ENCODE measurements at regions not wholly inside any gene's neighbourhood (a gene's known extent, or its start where the extent isn't known, plus 50 kb on each side); places are given as distances from the start of the nearest gene placed in this dataset.

DNA sequence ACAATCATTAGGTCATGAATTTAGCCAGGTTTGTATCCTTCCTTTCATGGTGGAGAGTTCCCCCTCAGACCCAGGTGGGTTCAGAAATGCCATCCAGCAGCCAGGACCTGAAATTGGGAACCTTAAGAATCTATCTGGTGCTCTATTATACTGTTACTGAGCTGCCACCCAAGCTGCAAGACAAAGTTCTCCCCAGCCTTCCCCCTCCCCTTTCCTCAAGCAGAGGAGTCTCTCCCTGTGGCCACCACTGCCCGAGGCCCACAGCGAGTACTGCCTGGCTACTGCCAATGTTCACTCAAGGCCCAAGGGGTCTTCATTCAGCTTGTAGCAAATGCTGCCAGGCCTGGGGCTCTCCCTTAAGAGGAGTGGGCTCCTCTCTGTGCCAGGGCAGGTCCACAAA is 133.8 kb downstream of the TMEM38B start:
- no peak for DNase-seq (ENCODE audit: low read depth in 2 of 2, low spot score in 1 of 2)

DNA sequence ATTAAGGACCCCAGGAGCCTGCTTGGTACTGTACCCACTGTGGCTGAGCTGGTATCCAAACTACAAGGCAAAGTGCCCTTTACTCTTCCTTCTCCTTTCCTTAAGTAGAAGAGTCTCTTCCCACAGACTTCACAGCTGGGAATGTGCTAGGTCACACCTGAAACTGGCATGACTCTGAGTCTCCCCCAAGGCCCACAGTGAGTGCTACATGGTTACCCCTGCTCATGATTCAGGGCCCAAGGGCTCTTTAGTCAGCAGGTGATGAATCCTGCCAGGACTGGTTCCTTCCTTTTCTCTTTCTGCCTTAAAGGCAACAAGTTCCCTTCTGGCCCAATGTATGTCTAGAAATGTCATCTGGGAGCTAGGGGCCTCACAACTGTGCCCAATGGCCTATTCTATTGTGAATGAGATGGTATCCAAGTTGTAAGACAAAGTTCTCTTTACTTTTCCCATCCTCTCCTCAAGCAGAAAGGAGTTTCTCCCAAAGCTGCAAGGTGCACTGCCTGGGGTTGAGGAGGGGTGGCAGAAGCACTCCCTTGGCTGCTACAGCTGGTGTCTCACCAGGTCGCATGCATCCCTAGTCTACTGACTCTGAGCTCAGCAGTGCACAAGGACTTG is 134.4 kb downstream of the TMEM38B start:
- no peak for DNase-seq (ENCODE audit: low read depth in 2 of 2, low spot score in 1 of 2)

DNA sequence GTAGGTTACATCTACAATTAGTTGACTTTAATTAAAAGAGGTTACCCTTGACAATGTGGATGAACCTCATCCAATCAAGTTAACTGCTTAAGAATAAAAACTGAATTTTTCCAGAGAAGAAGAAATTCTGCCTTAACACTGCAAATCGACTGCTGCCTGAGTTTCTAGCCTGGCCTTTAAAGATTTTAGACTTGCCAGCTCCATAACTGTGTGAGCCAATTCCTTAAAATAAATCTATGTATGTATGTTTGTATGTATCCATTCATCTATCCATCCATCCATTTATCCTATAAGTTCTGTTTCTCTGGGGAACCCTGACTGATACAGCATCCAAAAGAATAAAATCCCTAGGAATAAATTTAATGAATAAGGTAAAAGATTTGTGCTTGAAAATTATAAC is 136.1 kb downstream of the TMEM38B start:
- DNase-seq (ENCODE audit: low read depth in 2 of 2, low spot score in 1 of 2) = no peak

DNA sequence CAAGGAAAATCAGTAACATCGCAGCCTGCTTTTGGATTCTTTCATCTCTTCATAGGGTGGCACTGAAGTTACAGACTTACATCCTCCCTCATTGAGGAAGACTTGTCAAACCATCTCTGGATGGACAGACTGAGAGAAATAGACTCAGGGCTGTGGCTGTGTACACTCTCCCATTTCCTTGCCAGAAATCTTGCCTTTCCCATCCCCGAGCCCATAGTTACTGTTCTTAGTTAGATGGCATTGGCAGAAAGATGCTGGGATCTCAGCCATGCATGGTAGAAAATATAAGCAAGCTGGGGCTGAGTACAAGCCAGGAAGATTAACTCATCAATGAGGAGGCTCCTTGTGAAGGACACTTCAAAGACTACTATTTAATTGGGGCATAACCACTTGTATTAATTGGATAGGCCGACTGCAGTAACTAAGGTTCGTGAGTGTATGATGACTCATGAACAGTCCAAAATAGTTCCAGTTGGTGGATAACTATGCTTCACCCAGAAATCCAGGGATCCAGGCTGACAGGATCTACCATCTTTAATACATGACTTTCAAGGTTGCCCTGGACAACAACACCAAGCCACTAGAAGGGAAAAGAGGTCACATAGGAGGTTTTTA is 137.9 kb downstream of the TMEM38B start:
- DNase-seq (ENCODE audit: low read depth in 2 of 2, low spot score in 1 of 2) = no peak

DNA sequence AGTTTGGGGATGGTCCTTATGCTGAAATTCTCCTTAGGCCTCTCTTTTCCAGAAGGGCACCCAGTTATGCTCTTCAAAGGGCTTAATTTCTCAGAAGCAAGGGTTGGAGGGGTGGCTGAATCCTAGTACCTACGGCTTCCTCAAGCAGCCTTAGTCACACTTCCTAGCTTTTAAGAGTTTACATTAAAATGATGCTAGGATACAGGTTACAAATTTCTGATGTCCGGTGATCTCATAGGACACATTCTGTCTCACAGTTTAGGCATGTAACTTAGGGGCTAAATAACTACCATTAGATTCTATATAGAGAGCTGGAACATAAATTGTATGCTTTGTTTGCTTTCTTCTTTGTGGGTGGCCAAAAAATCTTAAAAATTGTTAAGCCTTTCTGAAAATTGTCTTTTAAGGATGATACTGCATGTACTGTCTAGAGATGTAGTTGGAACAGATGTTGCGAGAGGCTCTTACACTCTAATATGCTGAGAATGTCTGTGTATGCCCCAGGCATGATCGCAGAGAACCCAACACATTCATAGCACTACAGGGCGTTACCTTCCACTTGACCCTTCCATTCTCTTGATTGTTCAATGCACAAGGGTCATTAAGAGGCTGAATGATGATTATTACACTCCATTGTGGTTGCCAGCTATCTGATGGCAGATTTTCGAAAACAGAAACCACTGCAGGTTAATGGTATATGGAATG is 139.1 kb downstream of the TMEM38B start:
- DNase-seq (ENCODE audit: low read depth in 2 of 2, low spot score in 1 of 2) = no peak

DNA sequence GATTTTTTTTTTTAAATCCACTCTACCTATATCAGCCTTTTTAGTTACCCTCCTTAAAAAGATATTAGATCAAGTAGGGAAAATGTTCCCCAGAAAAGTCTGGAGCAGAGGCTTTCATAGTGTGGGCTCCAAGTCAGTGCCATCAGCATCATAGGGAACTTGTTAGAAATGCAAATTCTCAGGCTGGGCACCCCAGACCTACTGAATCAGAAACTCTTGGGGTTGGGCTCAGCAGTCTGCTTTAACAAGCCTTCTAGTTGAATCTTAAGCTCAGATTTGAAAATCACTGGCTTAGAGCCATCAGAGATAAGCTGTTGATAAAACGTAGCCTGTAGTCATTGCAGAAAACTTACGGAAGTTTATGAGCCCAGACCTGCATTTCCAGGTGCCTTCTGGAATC is 140.1 kb downstream of the TMEM38B start:
- no peak for DNase-seq (ENCODE audit: low read depth in 2 of 2, low spot score in 1 of 2)

DNA sequence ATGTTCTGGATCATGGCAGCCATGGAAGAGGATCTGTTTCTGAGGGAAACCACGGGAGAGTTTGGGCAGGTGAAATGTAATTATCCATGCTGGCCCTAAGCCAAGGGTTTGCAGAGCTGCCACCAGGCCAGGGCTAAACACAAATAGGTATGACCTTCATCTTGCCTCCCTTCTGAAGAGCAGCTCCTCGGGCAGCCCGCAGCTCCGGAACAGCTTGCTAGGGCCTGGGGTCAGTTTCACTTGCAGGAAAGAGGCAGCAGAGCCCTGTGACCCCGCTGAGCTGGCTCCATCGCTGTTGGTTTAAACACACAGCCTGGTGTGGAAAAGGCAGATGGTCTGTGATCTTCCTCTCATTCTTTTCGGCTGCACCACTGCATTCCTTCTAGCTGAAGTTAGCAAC is 141.4 kb downstream of the TMEM38B start:
- DNase-seq (ENCODE audit: low read depth in 2 of 2, low spot score in 1 of 2) = no peak

DNA sequence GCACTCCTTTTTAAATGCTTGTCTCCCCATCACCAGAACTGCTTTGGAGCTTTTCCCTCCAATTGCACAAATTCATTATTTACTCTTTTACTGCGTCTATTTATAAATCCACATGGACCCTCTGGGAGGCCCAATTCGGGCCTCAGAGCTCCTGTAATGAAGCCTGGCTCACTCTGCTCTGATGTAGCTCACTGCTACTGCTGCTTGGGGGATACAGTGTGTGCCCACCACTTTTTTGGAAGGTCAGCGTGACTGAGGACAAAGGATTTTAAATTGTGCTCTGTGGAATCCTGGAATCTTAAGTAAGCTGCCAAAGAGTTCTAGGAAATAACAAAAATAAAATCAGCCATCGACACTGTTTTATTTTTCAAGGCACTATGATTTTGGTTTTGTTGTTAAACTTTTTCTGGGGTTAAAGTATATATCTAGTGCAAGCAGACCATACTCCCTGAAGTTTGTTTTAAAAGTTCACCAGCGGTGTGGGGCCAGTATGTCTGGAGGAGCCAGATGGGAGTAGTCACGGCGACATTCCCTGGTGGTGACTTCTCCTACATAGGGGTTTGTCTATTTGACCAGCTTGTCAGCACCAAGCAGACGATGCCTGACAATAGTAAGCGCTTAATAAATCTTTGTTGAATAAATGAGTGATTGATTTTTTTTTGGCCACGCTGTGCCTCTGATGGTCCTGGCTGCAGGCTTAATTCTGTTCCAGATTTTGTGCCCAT is 142.8 kb downstream of the TMEM38B start:
- no peak for DNase-seq (ENCODE audit: low read depth in 2 of 2, low spot score in 1 of 2)

DNA sequence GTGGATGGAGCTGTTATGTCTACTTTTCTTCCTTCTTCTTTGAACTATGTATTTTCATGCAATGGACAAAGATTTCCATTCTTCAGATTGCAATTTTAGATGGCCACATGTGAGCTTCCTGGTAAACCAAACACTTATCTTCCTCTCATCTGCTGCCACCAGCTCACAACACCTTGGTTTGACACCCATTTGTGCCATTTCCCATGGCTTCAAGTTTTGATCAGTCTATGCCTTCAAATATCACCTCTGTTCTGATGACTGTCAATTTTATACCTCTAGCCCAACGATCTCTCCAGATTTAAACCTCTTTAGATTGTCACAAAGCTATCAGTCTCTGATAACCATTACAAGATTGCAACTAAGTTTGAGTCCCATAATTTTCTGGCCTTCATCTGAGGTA is 147.2 kb downstream of the TMEM38B start:
- DNase-seq (ENCODE audit: low read depth in 2 of 2, low spot score in 1 of 2) = no peak

DNA sequence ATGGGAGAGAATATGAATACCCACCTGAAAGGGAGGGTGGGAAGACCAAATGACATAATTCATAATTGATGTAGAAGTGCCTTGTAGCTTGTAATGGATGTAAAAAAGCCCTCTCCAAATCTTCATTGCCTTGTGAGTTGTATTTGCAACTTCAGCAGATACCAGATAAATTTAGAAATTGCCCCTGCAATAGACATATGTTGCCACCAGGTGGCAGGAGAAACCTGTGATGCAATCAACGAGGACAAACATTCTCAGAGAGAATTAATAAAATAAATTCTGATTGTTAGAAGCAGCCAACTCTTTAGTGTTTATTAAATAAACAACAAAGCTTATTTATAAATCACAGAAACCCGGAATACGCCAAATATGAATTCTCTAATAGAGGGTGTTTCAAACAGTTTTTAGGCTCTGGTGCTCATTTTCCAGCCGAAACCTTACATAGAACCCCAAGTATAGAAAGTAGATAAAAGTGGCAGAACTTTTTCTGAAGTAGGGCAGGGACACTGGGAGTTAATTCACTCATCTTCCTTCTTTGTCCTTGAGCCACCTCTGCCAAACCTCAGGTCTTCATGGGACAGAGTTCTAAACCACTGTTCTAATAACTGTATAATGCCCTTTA is 147.8 kb downstream of the TMEM38B start:
- DNase-seq (ENCODE audit: low read depth in 2 of 2, low spot score in 1 of 2) = no peak

DNA sequence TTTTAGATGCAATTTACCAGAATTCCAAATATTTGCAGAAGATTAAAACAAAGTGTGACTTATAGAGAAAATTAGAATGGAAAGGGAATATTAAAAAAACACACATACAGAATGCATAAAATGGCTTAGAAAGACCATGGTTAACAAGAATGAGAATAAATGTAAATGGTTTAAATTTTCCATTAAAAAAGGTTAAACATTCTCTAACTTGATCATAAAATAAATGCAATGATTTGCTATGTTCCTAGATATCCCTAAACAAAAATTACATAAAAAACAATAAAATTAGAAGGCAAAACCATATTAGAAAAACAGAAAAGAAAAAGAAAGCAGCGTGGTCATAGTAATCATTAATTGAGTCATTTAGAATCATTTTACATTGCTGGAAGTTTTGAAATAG is 152.5 kb downstream of the TMEM38B start:
- no peak for DNase-seq (ENCODE audit: low read depth in 2 of 2, low spot score in 1 of 2)

DNA sequence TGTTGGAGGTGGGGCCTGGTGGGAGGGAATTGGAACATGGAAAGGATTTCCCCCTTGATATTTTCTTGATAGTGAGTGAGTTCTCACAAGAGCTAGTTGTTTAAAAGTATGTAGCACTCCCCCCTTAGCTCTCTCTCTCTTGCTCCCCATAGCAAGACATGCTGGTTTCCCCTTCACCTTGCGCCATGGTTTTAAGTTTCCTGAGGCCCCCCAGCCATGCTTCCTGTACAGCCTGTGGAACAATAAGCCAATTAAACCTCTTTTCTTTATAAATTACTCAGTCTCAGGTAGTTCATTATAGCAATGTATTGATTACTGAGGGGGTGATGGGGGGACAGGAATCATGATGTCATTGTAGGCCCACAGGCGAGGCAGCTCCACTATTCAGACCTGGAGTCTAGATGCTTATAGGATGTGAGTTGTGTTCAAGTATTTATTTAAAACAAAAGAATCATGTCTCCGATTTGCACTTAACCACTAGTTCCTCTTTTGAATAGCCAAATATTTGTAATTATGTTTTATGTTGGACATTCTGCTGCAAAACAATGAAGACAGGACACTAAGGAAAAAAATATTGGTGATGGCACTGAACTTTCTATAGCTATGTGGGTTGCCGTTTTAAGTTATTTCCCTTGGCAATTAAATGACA is 156.6 kb downstream of the TMEM38B start:
- DNase-seq (ENCODE audit: low read depth in 2 of 2, low spot score in 1 of 2) = no peak

DNA sequence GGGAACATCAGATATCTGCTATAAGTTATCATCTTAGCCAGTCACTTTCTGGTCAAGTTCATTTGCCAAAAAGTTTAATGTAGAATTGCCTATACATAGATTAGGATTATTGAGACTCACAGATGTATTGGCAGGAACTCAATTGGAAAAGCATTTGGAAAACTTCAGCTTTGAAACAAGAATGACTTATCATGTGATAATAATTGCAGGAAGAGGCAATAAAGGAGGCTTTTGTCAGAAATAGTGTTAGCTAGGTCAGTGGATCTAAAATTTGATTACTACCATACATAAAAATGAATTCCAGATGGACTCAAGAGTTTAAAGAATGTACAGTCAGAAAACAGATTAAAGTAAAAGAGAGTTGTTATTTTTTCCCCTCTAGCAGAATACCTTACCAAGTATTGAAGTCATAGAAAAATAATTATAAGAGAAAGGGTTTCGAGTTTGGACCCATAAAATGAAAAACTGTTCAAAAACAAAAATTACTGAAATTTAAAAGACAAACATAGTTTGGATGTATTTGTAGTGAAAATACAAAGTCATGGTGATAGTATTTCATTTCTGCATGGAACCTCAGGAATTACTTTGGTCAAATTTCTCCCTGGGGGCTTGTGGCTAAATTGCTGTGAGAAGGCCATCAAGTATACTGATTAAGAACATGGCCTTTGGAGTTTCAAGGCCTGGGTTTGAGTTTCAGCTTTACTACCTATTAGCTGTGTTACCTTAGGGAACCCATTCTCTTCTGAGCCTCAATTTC is 159.9 kb downstream of the TMEM38B start:
- no peak for DNase-seq (ENCODE audit: low read depth in 2 of 2, low spot score in 1 of 2)

DNA sequence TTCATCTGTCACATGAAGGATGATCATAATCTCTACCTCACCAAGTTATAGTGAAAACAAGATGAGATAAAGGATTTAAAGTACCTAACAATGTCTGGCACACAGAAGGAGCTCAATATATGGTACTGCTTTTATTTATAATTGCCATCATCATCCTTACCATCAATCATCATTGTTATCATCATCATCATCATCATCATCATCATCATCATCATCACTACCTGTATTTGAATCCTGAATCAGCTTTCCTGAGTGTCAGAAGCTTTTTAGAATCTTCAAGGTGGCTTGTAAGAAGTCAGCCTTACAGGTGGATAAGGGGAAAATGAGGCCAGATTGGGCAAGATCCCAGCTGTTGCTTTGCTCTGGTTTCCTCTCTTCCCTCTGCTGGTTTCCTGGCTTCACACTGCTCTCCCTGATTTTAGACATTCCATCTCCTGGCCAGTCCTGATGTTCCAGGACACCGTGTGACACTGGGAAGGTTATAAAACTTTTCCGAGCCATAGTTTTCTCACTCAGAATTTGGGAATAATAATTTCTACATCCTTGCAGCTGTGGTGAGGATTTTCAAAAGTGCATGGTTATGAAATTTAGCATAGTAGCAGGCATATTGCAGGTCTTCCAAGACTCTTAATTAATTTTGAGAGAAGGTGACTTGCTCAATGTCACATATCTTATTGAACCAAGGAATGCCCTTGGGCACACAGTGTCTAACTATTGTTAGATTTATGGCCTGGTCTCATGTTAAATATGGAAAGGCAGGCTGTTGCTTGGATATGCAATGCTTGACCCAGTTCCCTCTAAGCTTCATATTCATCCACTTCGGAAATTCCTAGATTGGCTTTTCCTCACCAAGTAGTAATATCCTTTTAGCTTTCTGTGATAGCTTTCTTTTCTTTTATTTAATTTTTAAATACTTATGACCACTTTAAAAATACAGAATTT is 160.7 kb downstream of the TMEM38B start:
- DNase-seq (ENCODE audit: low read depth in 2 of 2, low spot score in 1 of 2) = no peak

DNA sequence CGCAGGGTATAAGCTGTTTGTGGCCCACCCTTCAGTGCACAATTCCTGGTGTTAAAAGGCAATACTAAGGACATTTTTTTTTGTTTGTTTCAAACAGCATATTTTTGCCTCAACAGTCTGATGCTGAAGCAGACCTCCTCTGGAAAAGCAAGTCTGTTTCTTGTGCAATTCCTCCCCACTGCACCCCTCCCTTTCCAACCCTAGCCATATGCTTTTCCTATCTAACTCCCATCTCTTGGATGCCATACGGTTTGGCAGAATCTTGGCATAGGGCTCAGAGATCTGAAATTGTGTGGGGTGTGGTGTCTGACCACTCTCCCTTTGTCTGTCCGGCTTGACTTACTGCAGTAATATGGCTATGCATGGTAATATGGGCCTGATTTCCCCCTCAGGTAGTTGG is 161.6 kb downstream of the TMEM38B start:
- no peak for DNase-seq (ENCODE audit: low read depth in 2 of 2, low spot score in 1 of 2)

DNA sequence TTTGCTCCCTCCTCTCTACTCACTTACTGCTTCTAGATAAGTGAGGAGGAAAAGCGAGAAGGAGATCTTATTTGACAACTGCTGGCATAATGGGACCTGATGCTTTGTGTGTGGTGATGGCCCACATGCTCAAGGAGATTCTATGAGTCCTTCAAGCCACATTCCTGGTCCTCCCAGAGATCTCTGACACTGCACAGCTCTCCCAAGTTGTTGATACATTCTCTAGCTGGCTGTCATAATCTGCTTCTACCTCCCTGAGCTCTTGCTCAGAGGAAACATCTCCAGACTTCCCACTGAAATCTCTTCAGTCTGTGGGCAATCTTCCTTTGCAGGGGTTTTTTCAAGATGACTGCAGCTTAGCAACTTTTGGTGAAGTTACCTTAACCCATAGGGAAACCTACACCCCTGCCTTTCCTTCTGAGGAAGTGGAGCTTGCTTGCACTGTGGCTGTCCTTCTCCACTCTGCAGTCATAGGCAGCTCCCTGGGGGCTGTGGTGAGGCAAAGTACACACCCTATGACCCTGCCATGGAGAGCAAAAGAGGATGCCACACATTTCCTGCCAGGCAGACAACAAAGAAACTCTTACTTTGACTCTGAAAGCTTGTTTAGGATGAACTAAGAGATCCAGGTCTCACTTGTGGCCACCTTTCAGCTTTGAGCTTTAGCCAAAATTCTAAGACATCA is 163.8 kb downstream of the TMEM38B start:
- no peak for DNase-seq (ENCODE audit: low read depth in 2 of 2, low spot score in 1 of 2)

DNA sequence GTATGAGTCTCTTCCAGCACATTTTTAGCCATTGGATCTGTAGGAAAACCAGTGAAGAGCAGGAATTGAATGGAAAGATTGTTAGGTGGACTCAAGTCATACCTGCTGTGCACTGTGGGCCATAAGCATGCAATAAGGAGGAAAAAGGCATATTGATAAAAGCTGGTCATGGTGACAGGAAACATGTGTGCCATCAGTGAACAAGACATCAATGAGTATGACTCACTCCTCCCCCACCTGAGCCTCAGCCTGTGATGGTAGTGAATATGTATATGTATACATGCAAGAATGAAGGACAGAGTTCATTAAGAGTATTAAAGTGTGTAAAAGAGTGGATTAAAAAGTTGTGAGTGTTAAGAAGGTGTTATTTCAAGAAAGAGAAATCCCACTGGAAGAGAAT is 164.5 kb downstream of the TMEM38B start:
- DNase-seq (ENCODE audit: low read depth in 2 of 2, low spot score in 1 of 2) = no peak

DNA sequence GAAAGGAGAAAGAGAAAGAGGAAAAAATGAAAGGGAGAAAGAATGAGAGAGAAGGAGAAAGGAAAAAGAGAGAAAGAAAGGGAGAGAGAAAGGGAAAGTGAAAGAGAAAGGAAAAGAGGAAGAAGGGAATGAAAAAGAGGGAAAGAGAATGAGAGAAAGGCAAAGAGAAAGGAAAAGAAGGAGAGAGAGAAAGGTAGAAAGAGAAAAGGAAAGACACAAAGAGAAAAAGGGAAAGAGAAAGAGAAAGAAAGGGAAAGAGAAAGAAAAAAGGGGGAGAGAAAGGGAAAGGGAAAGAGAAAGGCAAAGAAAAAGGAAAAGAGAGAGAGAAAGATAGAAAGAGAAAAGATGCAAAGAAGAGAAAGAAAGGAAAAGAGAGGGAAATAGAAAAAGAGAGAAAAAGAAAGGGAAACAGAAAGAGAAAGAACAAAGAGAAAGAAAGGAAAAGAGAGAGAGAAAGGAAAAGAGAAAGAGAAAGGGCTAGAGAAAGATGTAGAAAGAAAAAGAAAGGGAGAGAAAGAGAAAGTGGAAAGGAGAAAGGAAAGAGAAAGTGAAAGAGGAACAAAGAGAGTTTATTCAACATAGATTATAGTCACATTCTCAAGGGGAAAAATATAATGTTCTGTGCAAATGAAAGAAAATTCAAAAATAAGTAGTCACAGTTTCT is 165.2 kb downstream of the TMEM38B start:
- no peak for DNase-seq (ENCODE audit: low read depth in 2 of 2, low spot score in 1 of 2)
